CD4-positive, alpha-beta memory T cell (primary cell): ENCODE measurements at regions not wholly inside any gene's neighbourhood (a gene's known extent, or its start where the extent isn't known, plus 50 kb on each side); places are given as distances from the start of the nearest gene placed in this dataset.

ENCODE experiments used
- CTCF ChIA-PET: fragments of 350-600 bp; sonication (Branson Sonifier 250); formaldehyde crosslinking; loops from one replicate; lab custom pipeline; 2021; ENCODE audit warnings: inconsistent platforms; ENCODE audit not compliant: partially characterized antibody; lab: Charles Lee
- POLR2A ChIA-PET: fragments of 350-600 bp; sonication (Branson Sonifier 250); formaldehyde crosslinking; loops from one replicate; lab custom pipeline; 2021; ENCODE audit not compliant: partially characterized antibody; lab: Charles Lee
- DNase-seq, 5 donors: peaks; one replicate each; pipeline versions ENCODE4 v3.0.0 to v3.0.0-alpha.2; 2020 to 2022; ENCODE audit warnings: mixed read lengths in 1 of 5
- H3K27ac ChIP-seq: one replicate; pipeline ENCODE4 v1.7.0; 2013; ENCODE audit warnings: low read depth, low read length
- H3K27me3 ChIP-seq: 2 replicates; pipeline ENCODE4 v1.7.0; 2013; ENCODE audit warnings: mild to moderate bottlenecking, low read length, moderate library complexity; ENCODE audit not compliant: insufficient read depth
- H3K36me3 ChIP-seq: 2 replicates; pipeline ENCODE4 v1.7.0; 2013; ENCODE audit warnings: mild to moderate bottlenecking, low read length, moderate library complexity; ENCODE audit not compliant: insufficient read depth
- H3K4me1 ChIP-seq: 2 replicates; pipeline ENCODE4 v1.7.0; 2013; ENCODE audit warnings: mild to moderate bottlenecking, low read length, moderate library complexity; ENCODE audit not compliant: insufficient read depth
- H3K4me3 ChIP-seq, 2 donors: one replicate each; pipeline ENCODE4 v1.7.0; 2013; ENCODE audit warnings: low read length in 2 of 2, mild to moderate bottlenecking in 1 of 2
- H3K9me3 ChIP-seq, 2 donors: one replicate each; pipeline ENCODE4 v1.7.0; 2013; ENCODE audit warnings: low read length in 2 of 2, control low read depth in 1 of 2; ENCODE audit not compliant: control insufficient read depth in 1 of 2
- H3K27ac Mint-ChIP-seq, 7 donors: one replicate each; pipeline ENCODE4 v1.8.0; 2020 to 2021; ENCODE audit warnings: mixed read lengths in 7 of 7, mild to moderate bottlenecking in 6 of 7, inconsistent platforms in 3 of 7, moderate library complexity in 3 of 7
- H3K27me3 Mint-ChIP-seq, 2 donors: one replicate each; pipeline ENCODE4 v1.8.0; 2020 to 2021; ENCODE audit warnings: mixed read lengths in 2 of 2
- H3K36me3 Mint-ChIP-seq, 2 donors: one replicate each; pipeline ENCODE4 v1.8.0; 2020 to 2021; ENCODE audit warnings: mixed read lengths in 2 of 2, inconsistent platforms in 1 of 2, mild to moderate bottlenecking in 1 of 2
- H3K4me1 Mint-ChIP-seq, 4 donors: one replicate each; pipeline ENCODE4 v1.8.0; 2020 to 2021; ENCODE audit warnings: mixed read lengths in 4 of 4, mild to moderate bottlenecking in 1 of 4
- H3K4me3 Mint-ChIP-seq, 8 donors: one replicate each; pipeline ENCODE4 v1.8.0; 2020 to 2021; ENCODE audit warnings: mixed read lengths in 8 of 8, mild to moderate bottlenecking in 7 of 8, moderate library complexity in 6 of 8, inconsistent platforms in 3 of 8
- H3K9me3 Mint-ChIP-seq, 8 donors: one replicate each; pipeline ENCODE4 v1.8.0; 2020 to 2021; ENCODE audit warnings: mixed read lengths in 8 of 8, mild to moderate bottlenecking in 5 of 8, inconsistent platforms in 3 of 8, moderate library complexity in 1 of 8
- intact Hi-C: fragments of 100-400 bp; cut with micrococcal nuclease; formaldehyde crosslinking; loops from one replicate; pipeline ENCODE4 v1.15.1; 2023

DNA sequence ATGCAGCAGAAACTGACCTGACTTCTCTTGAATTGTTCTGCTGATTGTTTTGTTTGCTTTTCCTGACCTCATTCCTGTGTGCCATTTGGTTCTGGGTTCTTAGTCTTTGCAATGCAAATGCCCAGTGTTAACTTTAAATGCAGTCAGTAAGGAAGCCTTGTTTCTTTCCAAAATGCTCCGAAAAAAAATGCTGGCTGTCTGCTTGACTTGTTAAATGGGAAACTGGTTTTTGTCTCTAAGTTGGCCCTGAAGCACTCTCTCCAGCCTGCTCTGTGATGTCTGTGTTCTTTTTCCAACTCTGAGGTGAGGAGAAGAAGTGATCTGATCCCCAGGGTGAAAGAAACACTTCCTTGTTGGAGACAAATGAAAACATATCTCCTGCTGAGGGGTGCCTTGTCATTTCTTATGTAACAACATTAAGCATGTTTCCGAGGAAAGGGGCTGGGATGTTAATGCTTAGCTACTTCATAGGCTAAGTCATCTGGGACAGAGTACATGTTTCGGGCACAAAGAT, 256.3 kb upstream of the ADGRL4 start:
- no peak for DNase-seq
- Mint-ChIP-seq H3K27ac (no peak overlapping the region), H3K9me3 (peaks cover 0 to 6% (median 0%) of the 10 kb centered on the region in 8 donors), H3K27me3 (no peaks in the 10 kb centered on the region), H3K4me3 (no peak overlapping the region), H3K4me1 (no peaks in the 10 kb centered on the region), H3K36me3 (no peaks in the 10 kb centered on the region)
- Histone ChIP-seq H3K4me1 (no peaks in the 10 kb centered on the region), H3K27ac (no peak overlapping the region), H3K36me3 (no peaks in the 10 kb centered on the region), H3K4me3 (no peak overlapping the region), H3K9me3 (no peaks in the 10 kb centered on the region), H3K27me3 (no peaks in the 10 kb centered on the region)
- ChIA-PET POLR2A (no interaction called here), CTCF (no interaction called here)
- intact Hi-C loops, result no loop called here

GRCh38 chr1:79259390-79260336, 253.1 kb upstream of the ADGRL4 start:
- Histone ChIP-seq H3K4me3 (no peak overlapping the region), H3K4me1 (no peaks in the 10 kb centered on the region), H3K9me3 (no peaks in the 10 kb centered on the region), H3K27me3 (no peaks in the 10 kb centered on the region), H3K36me3 (no peaks in the 10 kb centered on the region), H3K27ac (no peak overlapping the region)
- POLR2A ChIA-PET, result no interaction called here
- intact Hi-C loops, result no loop called here
- H3K27ac Mint-ChIP-seq, result no peak overlapping the region
- no peaks in the 10 kb centered on the region for H3K36me3 Mint-ChIP-seq
- no peaks in the 10 kb centered on the region for H3K4me1 Mint-ChIP-seq
- no peaks in the 10 kb centered on the region for H3K27me3 Mint-ChIP-seq
- H3K9me3 Mint-ChIP-seq, result peaks cover 0 to 4% (median 0%) of the 10 kb centered on the region in 8 donors
- H3K4me3 Mint-ChIP-seq, result no peak overlapping the region
- CTCF ChIA-PET, result no interaction called here
- DNase-seq, result no peak

DNA sequence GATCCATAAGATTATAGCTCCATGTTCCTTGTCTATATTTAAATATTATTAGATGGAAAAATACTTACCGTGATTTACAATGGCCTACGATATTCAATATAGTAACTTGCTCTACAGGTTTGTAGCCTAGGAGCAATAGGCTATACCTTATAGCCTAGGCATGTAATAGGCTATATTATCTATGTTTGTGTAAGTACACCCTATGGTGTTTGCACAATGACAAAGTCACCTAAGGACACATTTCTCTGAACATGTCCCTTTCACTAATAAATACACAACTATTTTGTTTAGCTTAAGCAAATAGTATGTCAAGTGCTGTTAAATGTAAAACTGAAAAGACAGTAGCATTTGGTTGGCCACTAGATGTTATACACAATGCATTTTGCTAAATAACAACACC, 248.9 kb upstream of the ADGRL4 start:
- H3K27me3 Mint-ChIP-seq, result no peaks in the 10 kb centered on the region
- Histone ChIP-seq H3K4me1 (no peaks in the 10 kb centered on the region), H3K9me3 (no peaks in the 10 kb centered on the region), H3K27me3 (no peaks in the 10 kb centered on the region), H3K27ac (no peak overlapping the region), H3K36me3 (no peaks in the 10 kb centered on the region), H3K4me3 (no peak overlapping the region)
- H3K9me3 Mint-ChIP-seq, result no peaks in the 10 kb centered on the region
- H3K36me3 Mint-ChIP-seq, result no peaks in the 10 kb centered on the region
- H3K4me1 Mint-ChIP-seq, result no peaks in the 10 kb centered on the region
- ChIA-PET POLR2A (no interaction called here), CTCF (no interaction called here)
- intact Hi-C loops, result no loop called here
- no peak for DNase-seq
- H3K27ac Mint-ChIP-seq, result no peak overlapping the region
- no peak overlapping the region for H3K4me3 Mint-ChIP-seq

DNA sequence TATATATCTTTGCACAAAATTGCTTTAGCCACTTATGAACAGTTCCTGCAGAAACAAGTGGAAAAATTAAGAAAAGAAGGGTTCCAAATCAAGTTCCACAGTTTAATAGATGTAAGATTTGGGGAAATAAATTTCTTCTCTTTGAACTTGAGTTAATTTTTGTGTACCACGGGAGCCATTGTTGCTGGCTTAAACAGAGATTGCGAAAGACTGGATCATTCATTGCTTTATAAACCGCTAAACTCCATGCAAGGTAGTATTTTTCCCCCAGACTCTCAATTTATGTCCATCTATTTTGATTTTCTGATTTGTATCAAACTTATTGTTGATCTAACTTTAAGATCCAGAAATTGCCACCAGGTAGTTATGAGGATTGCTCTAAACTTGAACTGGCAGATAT, 246.1 kb upstream of the ADGRL4 start:
- H3K36me3 Mint-ChIP-seq, result no peaks in the 10 kb centered on the region
- H3K27ac Mint-ChIP-seq, result no peak overlapping the region
- no peaks in the 10 kb centered on the region for H3K9me3 ChIP-seq
- no peaks in the 10 kb centered on the region for H3K36me3 ChIP-seq
- H3K27me3 ChIP-seq, result no peaks in the 10 kb centered on the region
- H3K27me3 Mint-ChIP-seq, result no peaks in the 10 kb centered on the region
- ChIA-PET CTCF (no interaction called here), POLR2A (no interaction called here)
- DNase-seq, result no peak
- no peaks in the 10 kb centered on the region for H3K4me1 Mint-ChIP-seq
- H3K4me3 Mint-ChIP-seq, result no peak overlapping the region
- H3K27ac ChIP-seq, result no peak overlapping the region
- intact Hi-C loops, result no loop called here
- H3K4me1 ChIP-seq, result no peaks in the 10 kb centered on the region
- no peak overlapping the region for H3K4me3 ChIP-seq
- peaks cover 0 to 2% (median 0%) of the 10 kb centered on the region in 8 donors for H3K9me3 Mint-ChIP-seq

DNA sequence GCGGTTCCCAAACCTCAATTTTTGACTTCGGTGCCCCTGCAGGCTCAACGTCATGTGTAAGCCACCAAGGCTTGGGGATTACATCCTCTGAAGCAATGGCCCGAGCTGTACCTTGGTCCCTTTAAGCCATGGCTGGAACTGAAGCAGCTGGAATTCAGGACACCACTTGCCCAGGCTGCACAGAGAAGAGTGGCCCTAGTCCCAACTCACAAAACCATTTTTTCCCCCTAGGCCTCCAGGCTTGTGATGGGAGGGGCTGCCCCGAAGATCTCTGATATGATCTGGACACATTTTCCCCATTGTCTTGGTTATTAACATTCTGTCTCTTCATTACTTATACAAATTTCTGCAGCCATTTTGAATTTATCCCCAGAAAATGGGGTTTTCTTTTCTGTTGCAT, 233.3 kb upstream of the ADGRL4 start:
- intact Hi-C loops, result no loop called here
- H3K36me3 ChIP-seq, result no peaks in the 10 kb centered on the region
- no peaks in the 10 kb centered on the region for H3K27me3 ChIP-seq
- H3K4me3 ChIP-seq, result no peak overlapping the region
- H3K27ac ChIP-seq, result no peak overlapping the region
- H3K36me3 Mint-ChIP-seq, result no peaks in the 10 kb centered on the region
- DNase-seq, result no peak
- peaks cover 0 to 4% of the 10 kb centered on the region in 2 donors for H3K9me3 ChIP-seq
- CTCF ChIA-PET, result no interaction called here
- no peaks in the 10 kb centered on the region for H3K27me3 Mint-ChIP-seq
- no peak overlapping the region for H3K27ac Mint-ChIP-seq
- no peak overlapping the region for H3K4me3 Mint-ChIP-seq
- H3K4me1 Mint-ChIP-seq, result no peaks in the 10 kb centered on the region
- POLR2A ChIA-PET, result no interaction called here
- H3K4me1 ChIP-seq, result no peaks in the 10 kb centered on the region
- H3K9me3 Mint-ChIP-seq, result peaks cover 0 to 17% (median 8%) of the 10 kb centered on the region in 8 donors

DNA sequence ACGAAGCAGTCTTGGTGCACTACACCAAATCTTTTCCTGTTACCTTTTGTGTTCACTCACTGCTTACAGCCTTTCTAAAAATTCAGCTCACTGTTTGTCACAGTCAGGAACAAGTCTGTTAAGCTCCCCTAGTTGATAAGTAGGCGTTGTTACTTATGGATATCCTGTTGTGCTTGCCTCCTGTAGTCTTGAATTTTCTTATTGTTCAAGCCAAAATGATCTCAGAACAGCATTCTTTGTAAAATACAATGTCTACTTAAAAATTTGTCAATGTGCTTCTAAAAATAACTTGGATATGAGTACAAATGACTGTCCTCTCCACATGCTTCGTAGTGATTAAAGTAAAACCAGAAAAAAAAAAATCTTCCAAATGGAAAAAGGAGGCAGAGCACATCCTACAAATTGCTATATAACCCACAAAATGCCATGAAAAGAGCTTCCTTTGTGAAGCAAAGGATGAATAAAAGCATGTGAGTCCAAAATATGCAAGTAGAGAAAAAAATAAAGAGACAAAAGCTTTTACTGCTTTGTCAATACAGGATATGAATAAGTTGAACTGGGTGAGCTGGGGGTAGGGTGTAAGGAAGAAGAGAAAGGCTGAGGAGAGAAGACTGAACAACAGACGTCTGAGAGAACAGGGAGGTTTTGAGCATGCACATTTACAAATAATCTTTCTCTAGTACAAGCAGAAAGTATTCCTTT, 228.9 kb upstream of the ADGRL4 start:
- H3K27ac Mint-ChIP-seq, result no peak overlapping the region
- Histone ChIP-seq H3K27ac (no peak overlapping the region), H3K36me3 (no peaks in the 10 kb centered on the region), H3K27me3 (no peaks in the 10 kb centered on the region), H3K4me3 (no peak overlapping the region), H3K9me3 (peaks cover 0 to 4% of the 10 kb centered on the region in 2 donors), H3K4me1 (no peaks in the 10 kb centered on the region)
- no peak overlapping the region for H3K4me3 Mint-ChIP-seq
- H3K27me3 Mint-ChIP-seq, result no peaks in the 10 kb centered on the region
- no peak for DNase-seq
- POLR2A ChIA-PET, result no interaction called here
- H3K4me1 Mint-ChIP-seq, result no peaks in the 10 kb centered on the region
- H3K9me3 Mint-ChIP-seq, result peaks cover 0 to 13% (median 2%) of the 10 kb centered on the region in 8 donors
- no peaks in the 10 kb centered on the region for H3K36me3 Mint-ChIP-seq
- intact Hi-C loops, result no loop called here
- CTCF ChIA-PET, result no interaction called here

GRCh38 chr1:79232818-79233217, 226.3 kb upstream of the ADGRL4 start:
- ChIA-PET CTCF (no interaction called here), POLR2A (no interaction called here)
- H3K4me3 ChIP-seq, result no peak overlapping the region
- no peak for DNase-seq
- H3K9me3 ChIP-seq, result no peaks in the 10 kb centered on the region
- no peaks in the 10 kb centered on the region for H3K36me3 ChIP-seq
- no peak overlapping the region for H3K27ac Mint-ChIP-seq
- H3K4me3 Mint-ChIP-seq, result no peak overlapping the region
- H3K36me3 Mint-ChIP-seq, result no peaks in the 10 kb centered on the region
- intact Hi-C loops, result no loop called here
- no peaks in the 10 kb centered on the region for H3K27me3 Mint-ChIP-seq
- H3K4me1 ChIP-seq, result no peaks in the 10 kb centered on the region
- no peaks in the 10 kb centered on the region for H3K4me1 Mint-ChIP-seq
- H3K9me3 Mint-ChIP-seq, result peaks cover 0 to 5% (median 2%) of the 10 kb centered on the region in 8 donors
- no peaks in the 10 kb centered on the region for H3K27me3 ChIP-seq
- H3K27ac ChIP-seq, result no peak overlapping the region
